Subcutaneous abdominal adipose tissue (tissue), 5 donors: ENCODE measurements at regions not wholly inside any gene's neighbourhood (a gene's known extent, or its start where the extent isn't known, plus 50 kb on each side); places are given as distances from the start of the nearest gene placed in this dataset.

Experiments used
- H3K27ac ChIP-seq: one replicate; pipeline ENCODE4 v1.7.0; 2013; ENCODE audit warnings: low read depth, mild to moderate bottlenecking, inconsistent platforms, low read length, moderate library complexity
- H3K27me3 ChIP-seq, 5 donors: one replicate each; pipeline ENCODE4 v1.7.0; 2013; ENCODE audit warnings: low read length in 5 of 5, inconsistent platforms in 1 of 5; ENCODE audit not compliant: control insufficient read depth in 5 of 5, insufficient read depth in 4 of 5
- H3K36me3 ChIP-seq, 5 donors: one replicate each; pipeline ENCODE4 v1.7.0; 2013; ENCODE audit warnings: low read length in 5 of 5; ENCODE audit not compliant: control insufficient read depth in 5 of 5, insufficient read depth in 5 of 5
- H3K4me1 ChIP-seq, 5 donors: one replicate each; pipeline ENCODE4 v1.7.0; 2013; ENCODE audit warnings: low read length in 5 of 5, mild to moderate bottlenecking in 3 of 5, moderate library complexity in 1 of 5; ENCODE audit not compliant: control insufficient read depth in 5 of 5, insufficient read depth in 5 of 5
- H3K4me3 ChIP-seq, 5 donors: one replicate each; pipeline ENCODE4 v1.7.0; 2013; ENCODE audit warnings: low read length in 5 of 5, low read depth in 1 of 5
- H3K9ac ChIP-seq, 5 donors: one replicate each; pipeline ENCODE4 v1.7.0; 2013; ENCODE audit warnings: low read length in 5 of 5, mild to moderate bottlenecking in 4 of 5, moderate library complexity in 3 of 5
- H3K9me3 ChIP-seq, 5 donors: one replicate each; pipeline ENCODE4 v1.7.0; 2013; ENCODE audit warnings: low read length in 5 of 5; ENCODE audit not compliant: control insufficient read depth in 5 of 5
- donor health status: healthy.
- donor health status: healthy.
- donor health status: healthy.
- donor health status: healthy.
- donor health status: healthy.

GRCh38 chr3:176310641-176311040 lies 886.6 kb downstream of the TBL1XR1 start:
- H3K9ac ChIP-seq, result no peak overlapping the region
- no peak overlapping the region for H3K4me3 ChIP-seq
- peaks cover 0 to 2% (median 0%) of the 10 kb centered on the region in 5 donors for H3K9me3 ChIP-seq
- no peaks in the 10 kb centered on the region for H3K4me1 ChIP-seq
- no peak overlapping the region for H3K27ac ChIP-seq
- H3K27me3 ChIP-seq, result no peaks in the 10 kb centered on the region
- no peaks in the 10 kb centered on the region for H3K36me3 ChIP-seq

GRCh38 chr3:176302271-176302670 lies 895.0 kb downstream of the TBL1XR1 start:
- H3K36me3 ChIP-seq, result no peaks in the 10 kb centered on the region
- H3K9ac ChIP-seq, result no peak overlapping the region
- H3K27me3 ChIP-seq, result no peaks in the 10 kb centered on the region
- no peak overlapping the region for H3K4me3 ChIP-seq
- H3K27ac ChIP-seq, result no peak overlapping the region
- H3K9me3 ChIP-seq, result no peaks in the 10 kb centered on the region
- H3K4me1 ChIP-seq, result no peaks in the 10 kb centered on the region

GRCh38 chr3:176296066-176296597 lies 901.1 kb downstream of the TBL1XR1 start:
- Histone ChIP-seq H3K36me3 (no peaks in the 10 kb centered on the region), H3K27me3 (no peaks in the 10 kb centered on the region), H3K4me3 (no peak overlapping the region), H3K27ac (no peak overlapping the region), H3K9me3 (no peaks in the 10 kb centered on the region), H3K9ac (no peak overlapping the region), H3K4me1 (peaks cover 0 to 3% (median 0%) of the 10 kb centered on the region in 5 donors)

GRCh38 chr3:176293276-176293675 lies 904.0 kb downstream of the TBL1XR1 start:
- Histone ChIP-seq H3K27ac (no peak overlapping the region), H3K9ac (no peak overlapping the region), H3K4me1 (peaks cover 0 to 3% (median 0%) of the 10 kb centered on the region in 5 donors), H3K4me3 (no peak overlapping the region), H3K9me3 (no peaks in the 10 kb centered on the region), H3K36me3 (no peaks in the 10 kb centered on the region), H3K27me3 (no peaks in the 10 kb centered on the region)

GRCh38 chr3:176286476-176287085 lies 910.7 kb downstream of the TBL1XR1 start:
- Histone ChIP-seq H3K36me3 (no peaks in the 10 kb centered on the region), H3K4me3 (no peak overlapping the region), H3K4me1 (no peaks in the 10 kb centered on the region), H3K9me3 (no peaks in the 10 kb centered on the region), H3K9ac (no peak overlapping the region), H3K27ac (no peak overlapping the region), H3K27me3 (no peaks in the 10 kb centered on the region)

GRCh38 chr3:176275538-176275937 lies 921.7 kb downstream of the TBL1XR1 start:
- no peaks in the 10 kb centered on the region for H3K36me3 ChIP-seq
- no peak overlapping the region for H3K27ac ChIP-seq
- no peak overlapping the region for H3K4me3 ChIP-seq
- no peaks in the 10 kb centered on the region for H3K27me3 ChIP-seq
- H3K9me3 ChIP-seq, result no peaks in the 10 kb centered on the region
- no peaks in the 10 kb centered on the region for H3K4me1 ChIP-seq
- H3K9ac ChIP-seq, result no peak overlapping the region

GRCh38 chr3:176275113-176275512 lies 922.2 kb downstream of the TBL1XR1 start:
- Histone ChIP-seq H3K36me3 (no peaks in the 10 kb centered on the region), H3K4me1 (no peaks in the 10 kb centered on the region), H3K9me3 (peaks cover 0 to under 1% (median 0%) of the 10 kb centered on the region in 5 donors), H3K27ac (no peak overlapping the region), H3K4me3 (no peak overlapping the region), H3K9ac (no peak overlapping the region), H3K27me3 (no peaks in the 10 kb centered on the region)

- H3K9me3 ChIP-seq, result peaks cover 0 to 4% (median 0%) of the 10 kb centered on the region in 5 donors
- H3K27me3 ChIP-seq, result no peaks in the 10 kb centered on the region
- no peaks in the 10 kb centered on the region for H3K36me3 ChIP-seq
- no peak overlapping the region for H3K27ac ChIP-seq
- no peak overlapping the region for H3K4me3 ChIP-seq
- no peaks in the 10 kb centered on the region for H3K4me1 ChIP-seq
- no peak overlapping the region for H3K9ac ChIP-seq
Observed at GRCh38 chr3:176274161-176274560, 923.1 kb downstream of the TBL1XR1 start.

- Histone ChIP-seq H3K4me3 (no peak overlapping the region), H3K36me3 (no peaks in the 10 kb centered on the region), H3K27me3 (no peaks in the 10 kb centered on the region), H3K9me3 (peaks cover 3 to 12% (median 7%) of the 10 kb centered on the region in 5 donors), H3K27ac (no peak overlapping the region), H3K9ac (no peak overlapping the region), H3K4me1 (no peaks in the 10 kb centered on the region)
Observed at GRCh38 chr3:176262071-176262470, 935.2 kb downstream of the TBL1XR1 start.

GRCh38 chr3:176247191-176247590 lies 950.1 kb downstream of the TBL1XR1 start:
- Histone ChIP-seq H3K4me3 (no peak overlapping the region), H3K9ac (no peak overlapping the region), H3K4me1 (no peaks in the 10 kb centered on the region), H3K36me3 (no peaks in the 10 kb centered on the region), H3K9me3 (peaks cover 0 to 9% (median 0%) of the 10 kb centered on the region in 5 donors), H3K27me3 (no peaks in the 10 kb centered on the region), H3K27ac (no peak overlapping the region)
